Activated effector memory CD4-positive, alpha-beta T cell treated with Interleukin-2 at 50 U/mL for 16 hours (primary cell): ENCODE measurements at regions not wholly inside any gene's neighbourhood (a gene's known extent, or its start where the extent isn't known, plus 50 kb on each side); places are given as distances from the start of the nearest gene placed in this dataset.

ENCODE experiments used
- DNase-seq: peaks from one replicate; pipeline ENCODE4 v3.0.0-alpha.2; 2020

DNA sequence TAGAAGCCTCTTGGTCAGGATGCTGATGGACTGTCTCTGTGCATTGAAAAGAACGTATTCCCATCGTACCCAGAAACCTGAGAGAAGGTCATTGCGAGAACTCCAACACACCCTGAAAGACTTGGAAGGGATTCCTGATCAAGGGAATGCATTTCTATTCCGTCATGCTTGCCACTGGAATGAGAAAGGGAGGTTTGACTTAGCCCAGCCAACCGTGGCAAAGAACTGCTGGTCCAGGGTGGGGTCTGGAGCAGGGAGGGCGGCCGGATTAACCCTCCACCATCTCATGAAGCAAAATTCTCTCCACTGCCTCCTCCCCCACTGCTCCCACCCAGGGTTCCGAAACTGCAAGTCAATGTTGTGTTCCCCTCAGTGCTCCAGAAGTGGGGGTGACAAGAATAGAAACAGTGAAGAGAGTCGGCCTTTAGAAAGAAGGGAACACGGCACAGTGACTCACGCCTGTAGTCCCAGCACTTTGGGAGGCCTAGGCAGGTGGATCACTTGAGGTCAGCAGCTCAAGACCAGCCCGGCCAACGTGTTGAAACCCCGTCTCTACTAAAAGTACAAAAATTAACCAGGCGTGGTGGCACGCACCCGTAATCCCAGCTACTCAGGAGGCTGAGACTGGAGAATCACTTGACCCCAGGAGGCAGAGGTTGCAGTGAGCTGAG lies 137.5 kb upstream of the MGMT start:
- no peak for DNase-seq

DNA sequence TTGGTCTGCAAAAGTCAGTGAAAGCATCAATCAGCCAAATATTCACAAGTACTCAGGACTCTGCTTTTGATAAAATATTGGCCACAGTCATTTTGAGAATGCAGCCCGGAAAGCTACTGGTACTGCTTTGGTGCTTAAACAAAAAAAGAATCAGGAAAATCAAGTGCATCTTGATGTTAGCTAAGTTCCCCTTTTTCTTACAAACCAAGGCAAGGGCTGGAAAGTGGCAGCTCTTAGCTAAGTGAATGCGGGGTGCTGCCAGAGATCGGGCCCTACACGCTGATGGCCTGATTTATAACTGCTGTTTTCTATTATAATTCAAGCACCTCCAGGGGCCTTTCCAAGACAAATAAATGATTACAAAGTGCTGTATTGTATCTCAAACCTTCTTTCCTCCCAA lies 136.8 kb upstream of the MGMT start:
- no peak for DNase-seq

DNA sequence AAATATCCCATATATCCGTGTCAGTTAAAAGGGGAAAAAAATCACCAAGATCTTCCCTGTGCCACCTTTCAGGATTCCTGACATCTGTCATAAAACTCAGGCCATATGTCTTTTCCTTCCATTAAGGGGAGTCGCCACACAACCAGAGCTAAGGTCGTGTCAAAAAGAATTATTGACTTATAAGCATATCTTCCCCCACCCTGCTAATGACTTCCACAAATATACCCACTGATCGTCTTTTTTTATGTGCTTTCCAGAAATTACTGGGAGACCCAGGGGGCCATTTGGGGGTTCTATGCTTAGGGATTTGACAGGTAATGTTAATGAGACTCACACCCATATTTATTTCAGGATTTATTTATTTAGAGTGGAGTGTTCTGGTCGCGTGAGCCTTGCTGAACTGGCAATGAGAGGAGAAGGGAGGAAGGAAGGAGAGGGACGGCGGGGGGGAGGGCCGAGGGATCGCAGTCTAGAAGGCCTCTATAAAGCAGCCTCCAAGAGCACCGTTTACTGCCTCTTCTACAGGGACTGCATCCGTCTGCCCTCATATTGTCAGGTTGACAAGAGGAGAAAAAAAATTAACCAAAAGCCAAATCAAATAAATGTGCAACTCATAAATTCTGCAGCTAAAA lies 135.7 kb upstream of the MGMT start:
- no peak for DNase-seq

DNA sequence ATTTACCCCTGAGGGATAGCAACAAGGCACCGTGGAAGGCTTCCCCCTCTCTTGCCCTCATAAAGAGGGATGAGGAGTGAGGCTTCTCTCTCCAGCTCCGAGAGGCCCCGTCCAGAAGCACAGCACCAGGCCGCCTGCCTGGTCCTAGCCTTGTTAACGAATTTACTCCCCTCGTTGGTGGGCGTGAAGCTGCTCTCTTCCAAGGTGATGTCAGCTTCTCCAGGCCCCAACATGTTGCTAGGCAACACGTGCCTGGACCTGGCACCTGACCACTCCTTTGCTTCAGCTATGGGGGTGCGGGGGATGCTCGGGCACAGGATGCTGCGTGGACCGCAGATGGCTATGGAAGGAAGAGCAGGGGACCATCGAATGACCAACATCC lies 135.2 kb upstream of the MGMT start:
- no peak for DNase-seq

- no peak for DNase-seq
These were observed 134.6 kb upstream of the MGMT start for GRCh38 chr10:129332476-129332875.

DNA sequence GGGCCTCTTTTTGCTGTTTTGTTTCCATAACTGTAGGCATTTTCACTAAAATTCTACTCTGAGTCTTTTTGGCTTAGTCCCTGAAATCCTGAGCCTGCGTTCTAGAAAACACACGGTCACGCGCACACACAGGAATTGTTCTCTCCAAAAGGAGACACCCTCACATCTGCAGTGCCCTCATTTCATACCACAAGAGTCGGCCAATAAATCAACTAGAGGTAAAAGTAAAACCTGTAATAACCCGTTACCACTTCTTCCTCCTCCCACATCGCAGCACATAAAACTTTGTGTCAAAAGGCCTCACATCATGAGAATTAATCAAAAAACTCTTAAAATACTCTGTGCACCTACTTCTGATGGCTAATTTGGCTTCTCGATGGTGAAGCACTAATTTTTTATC lies 133.3 kb upstream of the MGMT start:
- DNase-seq = no peak

DNA sequence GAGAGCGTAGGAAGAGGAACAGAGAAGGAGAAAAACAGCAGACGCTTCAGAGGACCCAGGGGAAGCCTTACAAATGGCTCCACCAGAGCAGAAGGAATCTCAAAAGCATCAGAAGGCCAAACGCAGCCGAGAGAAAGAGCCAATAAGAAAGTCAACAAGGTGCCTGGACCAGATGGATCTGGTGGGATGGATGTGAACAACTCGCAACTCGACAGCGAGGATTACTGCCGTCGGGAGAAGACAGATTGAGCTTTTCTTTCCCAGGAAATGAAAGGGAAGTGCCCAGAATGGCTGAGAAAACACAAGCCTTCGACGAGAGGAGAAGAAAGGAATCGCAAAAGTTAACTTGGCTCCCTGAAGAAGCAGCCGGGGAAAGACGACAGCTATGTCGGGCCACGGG lies 132.8 kb upstream of the MGMT start:
- DNase-seq = no peak

DNA sequence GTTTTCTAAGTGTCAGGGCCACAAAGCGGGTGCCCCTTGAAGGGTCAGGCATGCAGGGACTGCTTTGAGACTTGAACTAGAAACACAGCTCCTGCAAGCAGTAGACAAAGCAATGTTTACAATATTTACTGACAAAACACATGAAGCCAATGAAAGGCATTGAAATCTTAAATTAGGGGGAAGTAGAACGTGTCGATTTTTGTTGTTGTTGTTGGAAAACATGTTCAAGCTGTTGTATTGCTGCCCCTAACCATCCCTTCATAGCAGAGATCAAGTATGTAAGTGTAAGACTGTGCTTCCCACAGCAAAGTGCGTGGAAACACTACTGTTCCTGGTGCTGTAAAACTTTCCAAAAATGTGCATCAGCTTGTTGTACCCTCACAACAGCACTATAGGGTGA lies 131.6 kb upstream of the MGMT start:
- DNase-seq = no peak

- DNase-seq = no peak
These were observed 131.1 kb upstream of the MGMT start for GRCh38 chr10:129335942-129336341.

DNA sequence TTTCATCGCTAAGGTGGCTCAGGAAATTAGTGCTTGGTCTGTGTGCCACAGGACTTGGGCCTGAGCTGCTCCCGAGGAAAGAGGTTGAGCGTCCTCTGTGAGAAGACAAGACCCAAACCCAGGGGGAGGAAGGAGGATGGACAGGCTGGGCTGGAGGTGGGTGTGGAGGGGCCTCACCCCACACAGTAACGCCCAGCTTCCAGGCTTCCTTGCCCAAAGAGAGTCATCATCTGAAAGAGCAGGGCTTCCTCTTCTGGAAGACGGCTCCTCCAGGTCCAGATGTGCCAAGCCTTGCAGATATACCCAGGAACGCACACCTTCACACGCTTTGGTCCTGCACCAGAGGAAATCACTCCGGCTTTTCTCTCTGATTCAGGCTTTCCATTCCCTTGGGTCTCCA lies 127.8 kb upstream of the MGMT start:
- no peak for DNase-seq

DNA sequence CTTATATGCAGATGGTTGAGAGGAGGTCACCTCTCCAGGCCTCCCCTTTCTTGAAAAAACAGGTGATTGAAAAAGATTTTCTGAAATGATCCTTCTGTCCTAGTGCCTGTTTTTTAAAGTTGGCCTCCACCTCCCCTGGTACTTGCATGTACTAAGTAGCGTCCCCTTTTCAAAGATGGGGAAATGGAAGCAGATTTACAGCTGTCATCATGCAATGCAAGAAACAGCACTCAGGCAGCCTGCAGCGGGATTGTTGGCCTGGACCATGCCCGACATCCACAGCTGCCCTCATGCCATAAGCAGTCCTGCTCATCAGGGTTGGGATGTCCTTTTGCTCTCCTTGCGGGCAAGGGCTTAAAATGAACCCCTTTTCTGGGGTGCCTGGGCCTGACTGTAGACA lies 127.2 kb upstream of the MGMT start:
- no peak for DNase-seq

GRCh38 chr10:129341087-129341486 lies 126.0 kb upstream of the MGMT start:
- DNase-seq = no peak

GRCh38 chr10:129342385-129342784 lies 124.7 kb upstream of the MGMT start:
- no peak for DNase-seq

- DNase-seq = no peak
These were observed 123.9 kb upstream of the MGMT start for GRCh38 chr10:129343141-129343540.

DNA sequence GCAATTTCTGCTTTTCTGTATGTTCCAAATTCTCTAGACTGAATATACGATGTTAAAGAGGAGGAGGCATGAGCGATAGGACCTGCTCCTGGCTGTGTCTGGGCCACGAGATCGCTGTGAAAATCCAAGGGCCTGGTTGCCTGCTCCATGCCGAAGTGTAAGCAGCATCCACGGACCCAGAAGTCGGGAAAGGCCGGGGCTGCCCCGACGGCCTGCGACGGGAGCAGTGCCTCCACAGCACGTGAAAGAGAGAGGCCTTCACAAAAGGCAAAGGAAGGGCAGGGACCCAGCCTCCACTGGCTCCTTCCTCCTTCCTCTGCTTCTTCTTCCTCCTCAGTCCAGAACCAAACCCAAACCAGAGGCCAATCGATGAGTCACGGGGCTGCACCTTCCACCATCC lies 122.9 kb upstream of the MGMT start:
- no peak for DNase-seq

- DNase-seq = no peak
These were observed 122.2 kb upstream of the MGMT start for GRCh38 chr10:129344731-129345355.

DNA sequence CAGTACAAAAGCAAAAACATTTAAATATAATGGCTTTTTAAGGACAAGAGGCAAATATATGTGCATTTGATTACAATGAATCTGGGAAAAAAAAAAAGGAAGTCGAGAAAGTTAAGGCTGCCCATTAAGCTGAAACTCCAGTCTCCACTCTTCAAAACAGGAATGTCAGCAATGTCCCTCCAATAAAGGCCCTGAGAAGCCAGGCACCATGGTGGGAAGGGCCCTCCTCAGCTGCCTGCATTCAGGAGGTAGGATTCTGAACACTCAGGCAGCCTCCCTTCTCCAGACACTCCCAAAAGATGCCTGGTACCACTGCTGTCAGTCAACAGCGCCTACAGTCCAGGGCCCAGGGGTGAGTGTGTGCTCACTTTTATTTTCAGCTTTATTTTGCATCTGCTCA lies 121.3 kb upstream of the MGMT start:
- no peak for DNase-seq

DNA sequence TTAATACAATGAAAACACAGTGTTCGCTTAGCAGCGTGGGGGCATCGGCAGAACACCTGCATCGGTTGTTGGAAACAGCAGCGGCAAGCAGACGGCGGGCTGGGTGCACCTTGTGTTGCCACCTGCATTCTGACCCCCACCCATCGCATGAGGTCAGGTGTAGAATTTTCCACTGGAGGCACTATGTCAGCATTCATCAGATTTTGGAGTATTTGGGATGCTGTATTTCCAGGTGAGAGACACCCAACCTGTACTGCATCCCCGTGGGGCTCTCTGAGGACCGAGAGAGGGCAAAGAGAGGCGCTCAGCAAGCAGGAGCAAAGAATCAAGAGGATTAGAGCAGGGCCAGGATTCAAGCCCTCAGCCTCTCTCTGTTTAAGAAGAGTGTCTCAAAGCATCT lies 116.4 kb upstream of the MGMT start:
- DNase-seq = no peak

DNA sequence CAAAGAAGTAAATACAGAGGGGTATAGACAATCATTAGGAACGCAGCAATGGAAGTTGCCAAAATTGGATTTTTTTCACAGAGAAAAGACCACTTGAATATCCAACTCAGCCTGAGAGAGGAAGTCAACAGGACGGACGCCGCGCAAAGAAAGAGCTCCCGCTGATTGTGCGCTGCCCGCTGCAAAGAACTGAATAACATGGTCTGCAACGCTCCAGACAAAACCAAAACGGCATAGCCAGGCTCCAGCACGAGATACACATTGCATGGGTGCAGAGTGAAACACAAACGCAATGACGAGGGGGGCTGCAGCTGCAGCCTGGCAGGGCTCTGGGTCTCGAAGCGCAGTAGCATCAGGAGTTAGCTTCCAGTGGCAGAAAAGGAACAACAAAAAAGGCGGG lies 113.9 kb upstream of the MGMT start:
- no peak for DNase-seq

- no peak for DNase-seq
These were observed 107.0 kb upstream of the MGMT start for GRCh38 chr10:129360046-129360445.

- no peak for DNase-seq
These were observed 105.2 kb upstream of the MGMT start for GRCh38 chr10:129361676-129362376.

- DNase-seq = no peak
These were observed 102.1 kb upstream of the MGMT start for GRCh38 chr10:129364949-129365348.

DNA sequence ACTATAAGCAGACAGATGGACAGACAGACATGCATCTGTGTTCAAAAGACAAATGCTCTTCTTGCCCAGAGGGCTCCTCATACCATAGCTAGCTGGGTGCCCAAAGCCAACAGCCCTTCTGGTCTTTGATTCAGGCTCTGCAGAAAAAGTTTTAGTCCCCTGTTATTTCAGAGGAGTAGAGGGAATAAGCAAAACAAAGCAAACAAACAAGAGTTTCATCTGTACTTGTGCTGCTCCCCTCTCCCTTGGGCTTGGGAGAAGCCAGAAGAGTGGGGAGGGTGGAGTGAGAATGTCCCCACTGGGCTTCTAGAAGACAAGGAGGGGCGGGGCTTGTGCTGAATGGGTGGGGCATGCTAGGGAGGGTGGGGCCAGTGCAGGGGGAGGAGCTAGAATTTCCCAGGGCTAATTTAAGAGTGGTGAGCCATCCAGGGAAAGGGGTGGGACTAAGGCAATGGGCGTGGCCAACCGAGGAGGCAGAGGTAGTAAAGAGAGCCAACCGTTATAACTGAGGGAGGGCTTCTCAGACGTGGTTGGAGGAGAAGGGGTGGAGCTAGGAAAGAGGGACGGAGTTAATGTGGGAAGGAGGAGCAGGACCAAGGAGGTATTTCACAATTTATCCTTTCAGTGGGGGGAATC lies 101.2 kb upstream of the MGMT start:
- DNase-seq = no peak

GRCh38 chr10:129366450-129366849 lies 100.6 kb upstream of the MGMT start:
- no peak for DNase-seq
